Muscle of arm (tissue), 1 donor: ENCODE measurements at regions not wholly inside any gene's neighbourhood (a gene's known extent, or its start where the extent isn't known, plus 50 kb on each side); places are given as distances from the start of the nearest gene placed in this dataset.
"Not testable (repeated sequence)": the region's sequence is repeated elsewhere in the genome, so short reads cannot be mapped to it uniquely, and the experiment has no call there.

Experiments used
- DNase-seq: peaks from one replicate; pipeline ENCODE4 v3.0.0-alpha.2; 2013

DNA sequence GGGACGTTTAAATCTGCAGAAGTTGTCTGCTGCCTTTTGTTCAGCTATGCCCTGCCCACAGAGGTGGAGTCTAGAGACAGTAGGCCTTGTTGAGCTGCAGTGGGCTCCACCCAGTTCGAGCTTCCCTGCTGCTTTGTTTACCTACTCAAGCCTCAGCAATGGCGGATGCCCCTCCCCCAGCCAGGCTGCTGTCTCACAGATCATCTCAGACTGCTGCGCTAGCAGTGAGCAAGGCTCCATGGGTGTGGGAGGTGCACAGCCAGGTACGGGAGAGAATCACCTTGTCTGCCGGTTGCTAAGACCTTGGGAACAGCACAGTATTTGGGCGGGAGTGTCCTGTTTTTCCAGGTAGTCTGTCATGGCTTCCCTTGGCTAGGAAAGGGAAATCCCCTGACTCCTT is 114.3 kb upstream of the PALM2AKAP2 start:
- DNase-seq, result not testable (repeated sequence)

DNA sequence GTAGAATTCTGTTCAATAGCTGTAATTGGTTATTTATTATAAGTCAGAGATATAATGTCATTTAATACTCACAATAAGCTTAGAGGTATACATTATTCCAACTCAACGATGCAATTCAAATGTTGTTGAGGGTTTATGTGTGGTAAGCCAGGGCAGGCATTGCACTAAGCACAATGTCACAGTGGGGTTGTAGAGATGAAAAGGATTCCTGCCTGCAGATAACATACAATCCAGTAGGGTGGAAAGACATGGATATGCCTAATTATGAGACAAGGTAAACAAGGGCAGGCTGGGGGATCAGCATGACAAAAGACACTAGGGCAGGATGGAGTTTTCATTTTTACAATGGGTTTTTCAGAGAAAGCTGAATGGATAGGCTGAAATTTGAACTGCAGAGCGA is 98.7 kb upstream of the PALM2AKAP2 start:
- DNase-seq, result no peak

DNA sequence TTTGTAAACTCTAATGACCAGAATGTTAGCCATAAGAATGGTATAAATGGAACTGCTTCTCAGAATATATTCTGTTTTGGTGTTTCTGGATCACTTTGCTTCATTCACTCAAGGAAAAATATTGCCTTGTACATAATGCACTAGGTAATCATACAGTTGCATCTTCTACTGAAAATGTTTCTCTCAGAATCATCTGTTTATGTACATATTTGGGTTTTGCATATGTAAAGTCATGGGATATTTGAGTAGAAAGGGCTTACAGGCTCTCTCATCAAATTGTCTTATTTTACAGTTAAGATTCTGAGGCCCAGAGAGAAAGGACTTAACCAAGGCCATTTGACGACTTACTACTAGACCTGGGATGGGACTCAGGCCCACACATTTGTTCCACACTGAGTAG is 97.8 kb upstream of the PALM2AKAP2 start:
- no peak for DNase-seq

DNA sequence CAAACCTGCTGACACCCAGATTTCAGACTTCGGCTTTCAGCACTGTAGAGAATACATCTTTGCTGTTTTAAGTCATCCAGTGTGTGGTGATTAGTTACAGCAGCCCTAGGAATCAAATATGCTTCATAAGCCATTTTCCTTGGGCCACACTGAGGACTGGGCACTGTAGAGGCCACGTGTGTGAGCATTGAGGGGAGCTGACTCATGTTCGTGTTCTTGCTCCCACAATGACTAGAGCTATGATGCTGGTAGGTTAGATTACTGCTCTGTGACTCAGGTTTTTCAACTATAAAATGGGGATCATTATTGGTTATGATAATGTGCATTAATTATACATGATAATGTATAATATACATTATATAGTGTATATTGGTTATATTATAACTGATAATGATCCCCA is 96.5 kb upstream of the PALM2AKAP2 start:
- DNase-seq, result no peak

DNA sequence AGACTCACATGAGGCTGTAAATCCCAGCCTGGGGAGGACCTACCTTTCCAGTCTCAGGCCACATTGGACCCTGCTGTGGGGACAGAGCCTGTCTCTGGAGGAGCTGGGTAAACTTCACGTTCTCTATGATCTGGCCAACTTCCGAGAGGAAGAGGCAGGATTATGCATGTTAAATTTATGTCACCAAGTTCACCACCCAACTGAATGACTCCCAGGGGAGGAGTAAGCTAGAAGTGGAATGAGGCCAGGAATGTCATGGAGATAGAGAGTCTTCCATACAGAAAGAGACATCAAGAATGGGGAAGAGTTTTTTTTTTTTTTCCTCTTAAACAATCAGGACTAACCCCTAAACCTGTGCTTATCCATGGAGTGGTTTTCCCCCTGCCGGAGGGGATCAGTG is 90.3 kb upstream of the PALM2AKAP2 start:
- no peak for DNase-seq

DNA sequence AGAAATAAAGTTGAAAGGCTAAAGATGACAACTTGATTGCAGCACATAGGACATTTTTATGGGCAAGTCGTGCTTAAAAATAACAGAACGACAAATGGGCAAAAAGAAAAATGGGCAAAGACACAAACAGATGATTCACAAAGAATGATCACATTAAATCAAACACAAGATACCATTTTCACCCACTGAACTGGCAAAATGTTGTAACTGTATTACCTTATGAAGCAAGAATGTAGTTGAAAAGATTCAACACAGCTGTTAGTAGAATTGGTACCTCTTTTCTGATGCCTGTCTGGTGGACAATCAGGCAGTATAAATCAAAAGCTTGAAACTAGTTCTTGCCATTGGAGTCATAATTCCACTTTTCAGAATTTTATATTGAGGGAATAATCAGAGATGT is 81.0 kb upstream of the PALM2AKAP2 start:
- no peak for DNase-seq

DNA sequence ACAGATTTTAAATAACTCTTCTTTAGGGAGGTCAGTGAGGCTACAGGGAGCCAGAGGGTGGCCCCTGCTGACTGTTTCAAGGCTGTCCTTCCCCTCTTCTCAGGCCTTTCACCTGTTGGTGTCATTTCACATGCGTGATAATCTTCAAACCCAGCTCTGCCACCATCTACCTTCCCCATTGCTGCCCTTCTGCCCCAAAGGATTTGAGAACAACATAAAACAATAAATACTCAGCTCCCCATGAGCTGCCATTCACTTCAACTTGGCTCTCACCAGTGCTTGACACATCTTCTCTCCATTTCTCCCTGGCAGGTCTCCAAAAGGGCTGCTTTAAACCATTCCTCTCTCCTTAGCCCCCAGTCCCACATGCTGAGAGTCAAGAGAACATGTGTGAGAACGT is 75.5 kb upstream of the PALM2AKAP2 start:
- no peak for DNase-seq

DNA sequence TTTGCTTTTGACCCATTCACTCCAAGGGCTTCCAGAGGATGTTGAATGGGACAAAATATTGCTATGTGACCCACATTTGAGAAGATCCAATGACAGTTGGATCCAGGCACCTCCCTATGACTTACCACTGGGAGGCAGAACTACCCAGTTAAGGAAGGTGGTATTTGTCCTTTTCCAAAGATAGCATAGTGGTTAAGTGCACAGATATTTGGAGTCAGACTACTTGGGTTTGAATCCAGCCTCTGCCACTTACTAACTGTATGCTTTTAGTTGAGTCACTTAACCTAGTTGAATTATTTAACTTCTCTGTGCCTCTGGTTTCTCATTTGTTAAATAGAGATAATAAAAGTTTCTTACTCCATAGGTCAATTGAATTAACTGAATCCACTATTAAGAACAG is 74.5 kb upstream of the PALM2AKAP2 start:
- DNase-seq, result no peak

DNA sequence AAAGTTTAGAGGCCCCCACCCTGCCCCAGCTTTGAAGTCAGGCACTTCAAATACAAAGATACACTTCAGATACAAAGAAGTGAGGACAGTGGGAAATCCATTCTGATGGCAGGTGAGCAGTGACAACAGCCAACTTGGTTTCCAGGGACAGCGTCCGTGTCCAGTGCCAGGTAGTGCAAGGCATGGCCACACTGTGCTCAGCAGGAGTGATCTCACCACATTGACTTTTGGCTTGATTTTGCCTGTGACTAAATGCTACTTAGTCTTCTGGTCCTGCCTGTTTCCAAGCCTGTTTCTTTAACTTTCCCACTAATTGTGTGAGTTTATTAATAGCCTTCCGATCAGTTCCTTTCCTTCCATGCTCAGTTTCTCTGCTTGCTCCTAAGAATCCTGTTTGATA is 72.6 kb upstream of the PALM2AKAP2 start:
- no peak for DNase-seq

DNA sequence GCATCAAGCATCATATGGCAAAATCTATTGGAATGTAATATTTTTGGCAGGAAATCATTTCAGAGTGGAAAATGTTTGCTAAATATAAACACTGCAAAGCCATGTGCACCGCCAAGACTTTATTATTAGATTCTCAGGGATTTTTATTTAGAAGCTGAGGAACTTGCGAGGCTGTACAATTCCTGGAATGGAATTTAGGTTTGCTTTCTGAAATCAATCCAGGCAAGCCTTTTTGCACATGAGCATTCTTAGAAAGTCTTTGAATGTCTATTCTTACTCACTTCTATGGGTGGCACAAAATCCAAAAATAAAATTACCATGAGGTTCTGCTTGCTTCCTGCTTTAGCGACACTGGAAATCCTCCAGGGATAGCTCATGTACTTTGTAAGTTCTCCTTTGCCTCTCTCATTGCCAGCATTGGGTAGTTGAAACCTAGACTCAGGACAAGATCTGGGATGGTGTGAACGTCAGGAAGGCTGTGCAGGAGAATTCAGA is 71.5 kb upstream of the PALM2AKAP2 start:
- peak; percentile 66 for DNase-seq

DNA sequence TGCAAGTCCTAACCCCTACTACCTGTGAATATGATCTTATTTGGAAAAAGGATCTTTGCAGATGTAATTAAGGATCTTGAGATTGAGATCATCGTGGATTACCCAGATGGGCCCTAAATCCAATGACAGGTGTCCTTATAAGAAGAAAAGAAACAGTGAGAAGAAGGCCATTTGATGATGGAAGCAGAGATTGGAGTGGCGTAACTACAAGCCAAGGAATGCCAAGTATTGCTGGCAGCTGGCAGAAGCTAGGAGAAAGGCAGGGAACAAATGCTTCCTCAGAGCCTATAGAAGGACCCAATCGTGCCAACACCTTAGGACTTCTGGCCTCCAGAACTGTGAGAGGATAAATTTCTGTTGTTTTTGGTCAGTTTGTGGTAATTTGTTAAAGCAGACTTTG is 70.1 kb upstream of the PALM2AKAP2 start:
- DNase-seq, result no peak

DNA sequence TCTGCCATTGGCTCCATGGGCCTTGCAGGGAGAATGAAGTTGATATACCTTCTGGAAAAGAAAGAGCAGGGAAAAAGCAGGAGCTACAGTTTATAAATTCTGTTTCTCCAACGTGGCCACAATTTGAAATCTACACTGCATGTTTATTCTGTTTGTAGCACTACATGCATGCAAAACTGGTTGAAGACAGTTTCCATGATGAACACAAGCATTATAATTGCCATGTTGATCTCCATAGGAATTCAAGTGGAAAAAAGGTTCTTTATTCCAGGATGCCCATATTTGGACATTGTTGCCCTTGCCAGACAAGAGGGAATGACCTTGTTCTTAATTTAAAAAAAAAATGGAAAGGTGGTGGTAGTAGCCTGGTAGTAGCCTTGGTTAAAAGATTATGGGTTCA is 69.2 kb upstream of the PALM2AKAP2 start:
- DNase-seq, result no peak

DNA sequence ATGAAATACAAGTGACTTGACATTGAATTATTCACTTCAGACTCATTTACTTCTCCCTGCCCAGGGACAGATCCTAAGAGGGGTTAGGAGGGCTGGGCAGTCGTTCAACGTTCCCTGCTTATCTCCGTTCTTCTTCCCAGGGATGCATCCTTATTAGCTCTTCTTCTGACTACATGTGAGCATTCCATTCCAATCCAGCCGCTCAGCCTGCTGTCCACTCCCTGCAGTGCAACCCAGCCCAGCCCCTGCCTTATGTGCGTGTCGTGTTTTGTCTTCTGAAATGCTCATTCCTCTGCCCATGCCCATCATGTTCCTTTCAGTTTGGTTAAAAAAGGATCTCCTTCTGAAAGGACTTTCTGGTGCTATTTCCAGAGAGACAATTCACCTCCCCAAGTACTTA is 64.7 kb upstream of the PALM2AKAP2 start:
- no peak for DNase-seq

DNA sequence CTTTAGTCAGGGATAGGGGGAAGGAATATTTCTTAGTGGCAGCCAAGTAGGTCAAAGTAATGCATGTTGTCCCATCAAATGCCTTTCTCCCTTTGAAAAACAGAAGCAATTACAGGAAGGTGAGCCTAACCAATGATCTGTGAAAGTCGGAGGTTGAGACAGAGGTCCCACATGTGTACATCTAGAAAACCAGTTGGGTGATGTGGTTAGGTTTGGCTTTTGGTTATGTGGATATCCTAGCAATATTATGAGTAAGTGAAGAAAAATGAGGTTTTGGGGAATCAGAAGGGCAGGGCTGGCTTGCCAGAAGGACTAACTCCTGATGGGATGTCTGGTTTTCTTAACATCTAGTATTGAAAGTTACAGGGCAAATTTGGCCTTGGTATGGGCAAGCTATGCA is 63.4 kb upstream of the PALM2AKAP2 start:
- no peak for DNase-seq

DNA sequence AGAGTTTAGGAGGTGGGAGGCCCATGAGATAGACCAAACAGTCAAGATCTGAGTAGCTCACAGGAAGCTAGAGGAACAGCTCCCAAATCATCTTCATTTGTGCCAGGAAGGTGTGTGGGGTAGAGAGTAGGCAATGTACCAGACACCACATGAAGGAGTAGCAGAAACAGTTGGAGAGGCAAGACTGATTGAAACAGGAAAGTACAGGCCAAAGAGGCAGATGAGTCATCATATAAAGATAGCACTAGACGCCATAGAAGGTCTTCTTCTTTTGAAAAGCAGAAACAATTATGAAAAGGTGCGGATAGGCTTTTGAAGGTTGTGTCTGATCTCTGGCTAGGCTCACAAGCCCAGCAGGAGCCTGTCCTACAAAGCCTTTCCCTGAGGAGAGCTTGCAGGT is 62.7 kb upstream of the PALM2AKAP2 start:
- DNase-seq, result no peak

DNA sequence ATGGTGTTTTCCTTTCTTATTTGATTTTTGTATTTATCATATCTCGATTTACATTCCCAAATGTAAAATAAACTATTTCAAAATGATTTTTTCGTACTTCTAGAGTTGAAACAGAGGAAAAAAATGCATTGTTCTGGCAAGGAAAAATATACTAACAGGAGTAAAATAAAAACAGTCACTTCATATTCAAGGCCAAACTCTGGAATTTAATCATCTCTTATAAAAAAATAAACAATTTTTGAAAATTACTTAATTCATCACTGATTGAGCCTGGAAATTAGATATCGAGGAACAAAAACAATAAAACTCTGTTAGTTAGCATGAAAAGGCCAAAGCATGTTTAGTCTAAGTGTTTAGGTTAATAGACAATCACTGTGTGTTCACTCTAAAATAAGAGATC is 61.1 kb upstream of the PALM2AKAP2 start:
- no peak for DNase-seq

DNA sequence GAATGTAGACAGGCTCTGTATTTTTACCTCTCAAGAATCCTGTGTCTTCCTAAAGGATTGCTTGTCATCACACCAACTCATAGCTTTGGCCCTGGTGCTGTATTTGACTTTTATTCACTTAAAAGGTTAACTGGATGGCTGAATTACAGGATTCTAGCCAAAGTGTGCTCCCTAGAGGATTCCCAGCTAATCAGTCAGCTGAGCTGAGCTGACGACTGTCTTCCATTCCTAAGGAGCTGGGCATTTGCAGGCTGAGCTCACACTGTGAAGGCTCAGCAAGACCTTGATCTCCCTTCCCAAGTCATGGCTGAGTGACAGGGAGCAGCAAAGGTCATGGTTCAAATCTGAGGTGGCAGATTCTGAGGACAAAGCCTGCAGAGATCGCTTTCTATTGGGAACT is 59.0 kb upstream of the PALM2AKAP2 start:
- no peak for DNase-seq

DNA sequence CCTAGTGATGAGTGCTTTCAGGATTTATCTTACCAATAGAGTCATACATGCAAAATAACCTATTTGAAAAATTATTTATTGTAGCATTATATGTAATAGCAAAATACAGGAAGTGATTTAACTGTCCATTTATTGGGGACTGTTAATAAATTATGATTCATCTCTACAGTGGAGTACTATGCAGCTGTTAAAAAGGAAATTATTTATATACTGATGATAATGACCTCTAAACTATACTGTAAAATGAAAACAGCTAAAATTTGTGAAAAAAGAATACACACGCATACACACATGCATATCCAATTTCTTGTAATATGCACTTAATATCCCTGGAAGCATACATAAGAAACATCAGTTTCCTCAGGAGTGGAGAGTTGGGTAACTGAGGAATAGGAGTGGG is 58.0 kb upstream of the PALM2AKAP2 start:
- no peak for DNase-seq

DNA sequence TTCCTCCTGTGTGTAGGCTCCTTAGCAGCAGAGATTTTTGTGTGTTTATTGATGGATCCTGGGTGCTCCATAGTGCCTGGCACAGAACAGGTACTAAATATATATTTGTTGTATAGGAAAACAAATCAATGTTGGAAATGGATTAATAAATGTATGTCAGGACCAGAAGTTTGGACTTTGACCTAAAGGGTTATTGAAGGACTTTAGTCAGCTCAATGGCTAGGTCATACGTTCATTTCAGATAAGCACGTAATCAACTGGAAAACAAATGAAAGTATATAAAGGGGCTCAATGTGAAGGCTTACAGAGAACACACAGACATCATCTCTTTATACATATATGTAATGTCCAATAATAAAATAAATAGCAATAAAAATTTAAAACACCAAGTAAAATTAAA is 56.2 kb upstream of the PALM2AKAP2 start:
- no peak for DNase-seq

DNA sequence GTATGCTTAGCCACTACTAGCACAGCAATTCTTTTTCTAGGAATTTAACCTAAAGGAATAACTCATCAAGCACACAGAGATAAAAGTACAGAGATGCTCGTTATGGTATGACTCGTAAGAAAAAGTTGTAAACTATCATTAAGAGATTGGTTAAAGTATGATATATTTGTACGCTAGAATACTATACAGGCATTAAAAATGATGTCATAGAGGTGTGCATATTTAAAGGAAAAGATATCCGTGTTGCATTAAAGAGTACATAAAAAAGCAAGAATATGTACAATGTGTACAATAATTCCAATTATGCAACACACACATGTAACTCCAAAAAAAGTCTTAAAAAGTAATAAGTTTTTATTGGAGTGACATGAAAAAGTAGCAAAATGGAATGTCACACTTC is 54.5 kb upstream of the PALM2AKAP2 start:
- no peak for DNase-seq

DNA sequence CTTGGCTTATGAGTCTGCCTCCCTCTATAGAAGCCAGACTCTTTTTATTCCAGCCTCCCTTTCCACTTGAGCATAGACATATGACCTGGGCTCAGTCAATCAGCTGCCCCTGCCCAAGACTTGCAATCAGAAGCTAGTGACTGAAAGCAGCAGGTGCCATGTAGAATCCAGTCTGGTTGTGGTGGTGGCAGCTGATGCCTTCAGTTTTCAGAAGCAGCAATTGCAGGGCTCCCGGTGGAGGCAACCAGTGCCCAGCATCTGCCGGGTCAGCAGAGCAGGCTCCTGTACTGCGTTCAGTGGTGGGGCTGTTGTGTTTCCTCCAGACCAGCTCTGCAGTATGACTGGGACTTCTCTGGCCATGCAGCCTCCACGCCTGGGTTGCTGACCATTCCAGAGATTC is 53.9 kb upstream of the PALM2AKAP2 start:
- DNase-seq, result peak; percentile 35

DNA sequence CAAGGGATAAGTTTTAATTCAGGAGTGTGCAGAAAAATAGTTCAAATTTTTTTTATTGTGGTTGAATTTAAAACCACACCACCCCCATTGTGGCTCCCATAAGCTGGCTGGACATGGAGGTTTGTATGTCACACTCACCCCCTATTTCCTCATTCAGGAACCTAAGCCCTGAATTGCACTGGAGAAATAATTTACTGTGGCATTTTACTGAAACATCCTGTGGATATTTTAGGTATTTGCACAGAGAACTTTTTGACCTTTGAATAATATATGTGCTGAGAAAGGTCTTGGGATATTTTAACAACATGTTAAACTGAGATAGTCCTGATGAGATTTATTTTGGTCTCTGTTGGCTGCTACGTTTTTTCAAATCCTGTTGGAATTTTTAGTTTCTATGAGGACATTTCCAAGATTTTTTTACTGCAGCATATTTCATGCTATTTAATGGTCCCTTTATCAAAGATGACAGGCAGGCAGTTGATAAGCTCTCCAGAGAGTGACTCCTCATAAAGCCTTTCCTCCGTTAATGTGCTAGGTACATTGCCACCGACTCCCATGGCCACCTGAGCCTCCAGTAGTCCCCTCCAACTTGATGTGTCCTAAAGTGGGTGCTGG is 51.2 kb upstream of the PALM2AKAP2 start:
- no peak for DNase-seq

DNA sequence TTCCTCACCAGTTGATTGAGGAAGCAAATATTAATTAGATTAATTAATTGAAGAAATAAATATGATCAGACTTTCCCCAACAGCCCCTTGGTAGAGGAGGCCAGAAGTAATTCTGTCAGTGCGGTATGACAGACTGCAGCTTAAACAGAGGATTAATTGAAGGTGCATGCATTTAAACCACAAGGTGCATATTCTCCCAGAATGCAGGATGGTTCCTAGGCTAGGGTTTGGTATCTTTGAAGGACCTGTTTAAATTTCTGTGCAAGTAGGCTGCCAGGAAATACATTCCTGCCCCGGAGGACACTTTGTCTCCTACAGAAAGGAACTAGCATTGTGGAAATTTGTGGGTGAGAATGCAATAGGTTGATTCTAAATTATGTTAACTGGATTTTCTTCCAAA is 50.5 kb upstream of the PALM2AKAP2 start:
- DNase-seq, result no peak
